ENCODE measurements at regions not wholly inside any gene's neighbourhood (a gene's known extent, or its start where the extent isn't known, plus 50 kb on each side); places are given as distances from the start of the nearest gene placed in this dataset.
A peak's percentile ranks its signal among the peaks of the same experiment; 100 is the strongest.

GRCh38 chr1:147076442-147076841, 95.8 kb downstream of the PRKAB2 start (continued):
- TF ChIP-seq ZNF416 (CRISPR knock-in tag; IDR thresholded peaks at IDR 0.05), result no peak
- TF ChIP-seq GRHL2 (CRISPR knock-in tag; IDR thresholded peaks at IDR 0.05; ENCODE audit: insufficient replicate concordance, severe bottlenecking), result no peak
- no peak for TF ChIP-seq FOXP4 (CRISPR knock-in tag; IDR thresholded peaks at IDR 0.05)
- TF ChIP-seq ZNF423 (CRISPR knock-in tag; IDR thresholded peaks at IDR 0.05), result no peak
- no peak for TF ChIP-seq USF2 (CRISPR knock-in tag; IDR thresholded peaks at IDR 0.05)
- TF ChIP-seq E2F4 (CRISPR knock-in tag; IDR thresholded peaks at IDR 0.05; ENCODE audit: borderline replicate concordance, low read depth), result no peak

GRCh38 chr1:147072482-147073432, 99.5 kb downstream of the PRKAB2 start:
- ATAC-seq (peak; percentile 89), DNase-seq (ENCODE audit: low spot score) (peak; percentile 57)
- no peaks in the 10 kb centered on the region; the same call in 1 of the 2 replicates for H3K9me3 Mint-ChIP-seq
- peak; percentile 69; the same call in 1 of the 2 replicates for TF ChIP-seq HMGXB4 (CRISPR knock-in tag; IDR thresholded peaks at IDR 0.05)
- peak; percentile 25; the same call in 1 of the 2 replicates for TF ChIP-seq MYBL2 (CRISPR knock-in tag; IDR thresholded peaks at IDR 0.05)
- TF ChIP-seq ESRRA (CRISPR knock-in tag; IDR thresholded peaks at IDR 0.05; ENCODE audit: borderline replicate concordance), result no peak
- peak; percentile 14; the same call in 1 of the 2 replicates for TF ChIP-seq NFE2L1 (CRISPR knock-in tag; IDR thresholded peaks at IDR 0.05)
- TF ChIP-seq TEAD1 (CRISPR knock-in tag; IDR thresholded peaks at IDR 0.05), result 0 out of 2 replicates have a peak, but pooled peaks have one; percentile 22
- 0 out of 2 replicates have a peak, but pooled peaks have one; percentile 28 for TF ChIP-seq ZNF232 (CRISPR knock-in tag; IDR thresholded peaks at IDR 0.05)
- TF ChIP-seq CDX4 (CRISPR knock-in tag; IDR thresholded peaks at IDR 0.05; ENCODE audit: borderline replicate concordance), result no peak
- TF ChIP-seq ETV6 (CRISPR knock-in tag; IDR thresholded peaks at IDR 0.05), result peak; percentile 52; the same call in 1 of the 2 replicates
- peak; percentile 59 for TF ChIP-seq ZNF121 (CRISPR knock-in tag; IDR thresholded peaks at IDR 0.05)
- TF ChIP-seq IRF1 (CRISPR knock-in tag; IDR thresholded peaks at IDR 0.05), result 0 out of 2 replicates have a peak, but pooled peaks have one; percentile 44
- 0 out of 2 replicates have a peak, but pooled peaks have one; percentile 30 for TF ChIP-seq FOXP4 (CRISPR knock-in tag; IDR thresholded peaks at IDR 0.05)
- TF ChIP-seq MAX (CRISPR knock-in tag; IDR thresholded peaks at IDR 0.05), result peak; percentile 71
- TF ChIP-seq ZNF219 (CRISPR knock-in tag; IDR thresholded peaks at IDR 0.05; ENCODE audit: borderline replicate concordance), result no peak
- H3K27me3 Mint-ChIP-seq (ENCODE audit: low read depth), result peaks cover 92% of the 10 kb centered on the region
- H3K4me1 Mint-ChIP-seq, result peaks cover 14% of the 10 kb centered on the region
- H3K36me3 Mint-ChIP-seq, result no peaks in the 10 kb centered on the region
- CTCF ChIA-PET, result interaction anchor here (1.0 to 1.5 kb wide), 3 partner anchors 8 to 26 kb away, joined by 3 to 4 read pairs (median 3); no protein-coding TSS in a partner anchor
- H3K4me3 Mint-ChIP-seq, result peak overlapping the region; percentile 90
- POLR2A ChIA-PET, result interaction anchor here (1.7 kb wide), 1 partner anchor 12 kb away, joined by 15 read pairs; no protein-coding TSS in a partner anchor
- H3K27ac Mint-ChIP-seq, result no peak overlapping the region
